ENCODE measurements at regions not wholly inside any gene's neighbourhood (a gene's known extent, or its start where the extent isn't known, plus 50 kb on each side); places are given as distances from the start of the nearest gene placed in this dataset.

DNA sequence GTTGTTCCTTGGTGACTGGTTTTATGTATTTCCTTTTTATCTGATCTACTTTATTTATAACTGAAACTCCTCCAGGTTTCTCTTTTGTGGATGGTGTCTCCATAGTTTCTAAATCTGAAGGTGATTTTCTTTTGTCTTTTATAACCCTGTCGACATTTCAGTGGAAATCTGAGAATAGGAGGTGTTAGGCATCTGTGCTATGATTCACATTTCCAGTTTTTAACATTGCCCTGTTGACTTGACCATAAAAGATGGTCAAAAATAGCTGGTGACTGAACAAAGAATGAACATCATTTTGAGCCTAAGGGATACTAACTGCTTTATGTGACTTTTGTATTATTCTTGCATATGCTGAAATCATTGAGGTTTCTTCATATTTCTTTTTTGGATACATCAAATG lies 190.5 kb downstream of the PCSK1 start:
- Histone ChIP-seq H3K27me3 (ENCODE audit: insufficient read depth, low read length) (no peaks in the 10 kb centered on the region), H3K4me3 (replicated peaks in 1 of 2; ENCODE audit: low read depth in 1 of 2, low read length in 2 of 2) (no peak overlapping the region), H3K4me1 (ENCODE audit: control insufficient read depth in 1 of 2, insufficient read depth in 2 of 2, low read length in 2 of 2) (no peaks in the 10 kb centered on the region), H3K36me3 (ENCODE audit: control insufficient read depth in 1 of 2, insufficient read depth in 2 of 2, low read length in 2 of 2) (no peaks in the 10 kb centered on the region), H3K9me3 (ENCODE audit: control insufficient read depth in 1 of 2, insufficient read depth in 1 of 2, low read depth in 1 of 2, low read length in 2 of 2) (no peaks in the 10 kb centered on the region), H4K20me1 (ENCODE audit: insufficient read depth) (no peaks in the 10 kb centered on the region), H3K79me2 (ENCODE audit: insufficient read depth, low read length) (no peaks in the 10 kb centered on the region), H3K9me2 (ENCODE audit: insufficient read depth) (no peaks in the 10 kb centered on the region), H3K4me2 (ENCODE audit: low read length) (no peak overlapping the region), H2AFZ (ENCODE audit: low read depth, low read length, poor library complexity, severe bottlenecking) (no peak overlapping the region), H3K27ac (ENCODE audit: low read depth, low read length) (no peak overlapping the region), H3K9ac (ENCODE audit: low read length) (no peak overlapping the region)
- no TSS peak for BruUV-seq (replicated peaks)
- TF ChIP-seq POLR2AphosphoS5 (IDR thresholded peaks at IDR 0.05; ENCODE audit: low read depth, low read length): no peak
- no peak for TF ChIP-seq JUND (IDR thresholded peaks at IDR 0.05)
- no peak for TF ChIP-seq ZFX (IDR thresholded peaks at IDR 0.05)
- TF ChIP-seq SP1 (IDR thresholded peaks at IDR 0.05; ENCODE audit: low read depth): no peak
- no peak for TF ChIP-seq RAD21 (IDR thresholded peaks at IDR 0.05; ENCODE audit: low read depth)
- DNase-seq (ENCODE audit: low read depth, low spot score): no peak
- intact Hi-C loops (cut with micrococcal nuclease): no loop called here
- POLR2A ChIA-PET: no interaction called here
- CTCF ChIA-PET: no interaction called here
- RAD21 ChIA-PET (ENCODE audit: low non-redundant PET in 1 of 2, low total read pairs in 2 of 2, uncharacterized antibody in 2 of 2, unreplicated experiment in 2 of 2): no interaction called here
- ATAC-seq: no peak

DNA sequence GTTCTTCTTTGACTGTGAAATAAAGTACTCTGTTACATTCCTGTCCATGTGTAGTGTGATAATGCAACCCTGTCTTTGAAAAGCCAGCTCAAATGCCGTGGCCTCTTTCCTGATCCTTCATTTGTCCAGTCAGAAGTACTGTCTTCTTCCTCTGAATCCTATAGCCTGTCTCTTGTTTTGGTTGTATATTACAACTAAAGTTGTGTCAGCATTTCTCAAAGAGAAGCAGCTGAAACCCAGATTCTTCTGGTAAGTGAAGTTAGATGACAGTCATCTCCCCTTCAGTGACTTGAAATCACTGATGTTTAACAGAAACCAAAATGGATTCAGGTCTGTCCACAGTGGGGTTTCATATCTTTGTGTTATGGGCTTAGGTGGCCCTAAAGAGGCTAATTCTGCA lies 196.2 kb downstream of the PCSK1 start:
- Histone ChIP-seq H3K9me2 (ENCODE audit: insufficient read depth) (no peaks in the 10 kb centered on the region), H4K20me1 (ENCODE audit: insufficient read depth) (no peaks in the 10 kb centered on the region), H3K27ac (ENCODE audit: low read depth, low read length) (no peak overlapping the region), H3K9ac (ENCODE audit: low read length) (no peak overlapping the region), H3K4me2 (ENCODE audit: low read length) (no peak overlapping the region), H3K9me3 (ENCODE audit: control insufficient read depth in 1 of 2, insufficient read depth in 1 of 2, low read depth in 1 of 2, low read length in 2 of 2) (no peaks in the 10 kb centered on the region), H2AFZ (ENCODE audit: low read depth, low read length, poor library complexity, severe bottlenecking) (no peak overlapping the region), H3K4me3 (replicated peaks in 1 of 2; ENCODE audit: low read depth in 1 of 2, low read length in 2 of 2) (no peak overlapping the region), H3K4me1 (ENCODE audit: control insufficient read depth in 1 of 2, insufficient read depth in 2 of 2, low read length in 2 of 2) (no peaks in the 10 kb centered on the region), H3K27me3 (ENCODE audit: insufficient read depth, low read length) (no peaks in the 10 kb centered on the region), H3K79me2 (ENCODE audit: insufficient read depth, low read length) (no peaks in the 10 kb centered on the region), H3K36me3 (ENCODE audit: control insufficient read depth in 1 of 2, insufficient read depth in 2 of 2, low read length in 2 of 2) (no peaks in the 10 kb centered on the region)
- BruUV-seq (replicated peaks): no TSS peak
- intact Hi-C loops (cut with micrococcal nuclease): no loop called here
- ChIA-PET CTCF (no interaction called here), RAD21 (ENCODE audit: low non-redundant PET in 1 of 2, low total read pairs in 2 of 2, uncharacterized antibody in 2 of 2, unreplicated experiment in 2 of 2) (no interaction called here), POLR2A (no interaction called here)
- DNase-seq (ENCODE audit: low read depth, low spot score) (no peak), ATAC-seq (no peak)
- TF ChIP-seq ELF1 (IDR thresholded peaks at IDR 0.05; ENCODE audit: borderline replicate concordance, low read depth): no peak
- TF ChIP-seq, protein P1, sequence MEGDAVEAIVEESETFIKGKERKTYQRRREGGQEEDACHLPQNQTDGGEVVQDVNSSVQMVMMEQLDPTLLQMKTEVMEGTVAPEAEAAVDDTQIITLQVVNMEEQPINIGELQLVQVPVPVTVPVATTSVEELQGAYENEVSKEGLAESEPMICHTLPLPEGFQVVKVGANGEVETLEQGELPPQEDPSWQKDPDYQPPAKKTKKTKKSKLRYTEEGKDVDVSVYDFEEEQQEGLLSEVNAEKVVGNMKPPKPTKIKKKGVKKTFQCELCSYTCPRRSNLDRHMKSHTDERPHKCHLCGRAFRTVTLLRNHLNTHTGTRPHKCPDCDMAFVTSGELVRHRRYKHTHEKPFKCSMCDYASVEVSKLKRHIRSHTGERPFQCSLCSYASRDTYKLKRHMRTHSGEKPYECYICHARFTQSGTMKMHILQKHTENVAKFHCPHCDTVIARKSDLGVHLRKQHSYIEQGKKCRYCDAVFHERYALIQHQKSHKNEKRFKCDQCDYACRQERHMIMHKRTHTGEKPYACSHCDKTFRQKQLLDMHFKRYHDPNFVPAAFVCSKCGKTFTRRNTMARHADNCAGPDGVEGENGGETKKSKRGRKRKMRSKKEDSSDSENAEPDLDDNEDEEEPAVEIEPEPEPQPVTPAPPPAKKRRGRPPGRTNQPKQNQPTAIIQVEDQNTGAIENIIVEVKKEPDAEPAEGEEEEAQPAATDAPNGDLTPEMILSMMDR (IDR thresholded peaks at IDR 0.05 in 2 of 3, conservative IDR thresholded peaks at IDR 0.05 in 1 of 3; ENCODE audit: borderline replicate concordance in 1 of 3, insufficient read depth in 1 of 3, low read depth in 2 of 3, low read length in 2 of 3): no peak
- no peak for TF ChIP-seq CEBPB (IDR thresholded peaks at IDR 0.05; ENCODE audit: low read depth)
- TF ChIP-seq YY1 (IDR thresholded peaks at IDR 0.05; ENCODE audit: extremely low read depth, insufficient replicate concordance, low read depth, low read length): no peak
- TF ChIP-seq TCF7L2 (IDR thresholded peaks at IDR 0.05; ENCODE audit: borderline replicate concordance, extremely low read depth, insufficient read depth, insufficient read length): no peak
- TF ChIP-seq, protein P2, sequence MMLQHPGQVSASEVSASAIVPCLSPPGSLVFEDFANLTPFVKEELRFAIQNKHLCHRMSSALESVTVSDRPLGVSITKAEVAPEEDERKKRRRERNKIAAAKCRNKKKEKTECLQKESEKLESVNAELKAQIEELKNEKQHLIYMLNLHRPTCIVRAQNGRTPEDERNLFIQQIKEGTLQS (IDR thresholded peaks at IDR 0.05): no peak
- no peak for TF ChIP-seq EGR1 (IDR thresholded peaks at IDR 0.05; ENCODE audit: low read depth)
- no peak for TF ChIP-seq SP1 (IDR thresholded peaks at IDR 0.05; ENCODE audit: low read depth)
- TF ChIP-seq EZH2phosphoT487 (IDR thresholded peaks at IDR 0.05; ENCODE audit: borderline replicate concordance): no peak
- TF ChIP-seq JUND (IDR thresholded peaks at IDR 0.05): no peak
- TF ChIP-seq SRF (IDR thresholded peaks at IDR 0.05; ENCODE audit: low read depth): no peak
- TF ChIP-seq ZFX (IDR thresholded peaks at IDR 0.05): no peak
- no peak for TF ChIP-seq FOSL1 (IDR thresholded peaks at IDR 0.05; ENCODE audit: low read depth)
- no peak for TF ChIP-seq POLR2A (IDR thresholded peaks at IDR 0.05; ENCODE audit: borderline replicate concordance, extremely low read depth, insufficient read depth, insufficient read length)
- TF ChIP-seq, protein P3, sequence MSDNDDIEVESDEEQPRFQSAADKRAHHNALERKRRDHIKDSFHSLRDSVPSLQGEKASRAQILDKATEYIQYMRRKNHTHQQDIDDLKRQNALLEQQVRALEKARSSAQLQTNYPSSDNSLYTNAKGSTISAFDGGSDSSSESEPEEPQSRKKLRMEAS (IDR thresholded peaks at IDR 0.05): no peak

All from HCT116 (cell line).